IMR-90 (cell line): ENCODE measurements at regions not wholly inside any gene's neighbourhood (a gene's known extent, or its start where the extent isn't known, plus 50 kb on each side); places are given as distances from the start of the nearest gene placed in this dataset.

Source experiments
- ATAC-seq: fragments of 200-7000 bp; cut with Tn5 transposase; 2 replicates; pipeline ENCODE4 v1.9.1; 2020; ENCODE audit warnings: low read depth, mild to moderate bottlenecking, moderate library complexity
- BruUV-seq: library from RNA; stranded (reverse); fragments of 400-500 nt; replicated peaks from 2 replicates; lab custom pipeline; 2021; lab: Mats Ljungman, UMichigan
- CTCF ChIA-PET: fragments of 300-600 bp; formaldehyde crosslinking; extraction: SDS; loops from one replicate; lab custom pipeline; 2021; ENCODE audit warnings: antibody characterized with exemption; lab: Yijun Ruan, JAX
- POLR2A ChIA-PET: fragments of 300-600 bp; sonication (Branson Sonifier 250); formaldehyde crosslinking; loops from one replicate; lab custom pipeline; 2022; ENCODE audit warnings: antibody characterized with exemption; ENCODE audit not compliant: unreplicated experiment; lab: Charles Lee
- DNase-seq: peaks from one replicate; pipeline ENCODE4 v3.0.0; 2013
- H2AFZ ChIP-seq: replicated peaks from 2 replicates; pipeline ENCODE3; 2013; ENCODE audit warnings: low read length, mild to moderate bottlenecking; ENCODE audit not compliant: poor library complexity
- H2AK5ac ChIP-seq: 2 replicates; pipeline ENCODE4 v1.6.1; 2013; ENCODE audit warnings: low read depth, low read length, inconsistent platforms
- H2AK9ac ChIP-seq: replicated peaks from 2 replicates; pipeline ENCODE3; 2013; ENCODE audit warnings: mild to moderate bottlenecking, low read depth, low read length, moderate library complexity; ENCODE audit not compliant: poor library complexity
- H2BK120ac ChIP-seq: 2 replicates; pipeline ENCODE4 v1.6.1; 2013; ENCODE audit warnings: low read depth, low read length, inconsistent platforms
- H2BK15ac ChIP-seq: 3 replicates; pipeline ENCODE4 v1.6.1; 2013; ENCODE audit warnings: low read depth, low read length, inconsistent platforms
- H2BK20ac ChIP-seq: 2 replicates; pipeline ENCODE4 v1.6.1; 2013; ENCODE audit warnings: low read depth, mild to moderate bottlenecking, inconsistent platforms, low read length, moderate library complexity
- H2BK5ac ChIP-seq: 2 replicates; pipeline ENCODE4 v1.6.1; 2013; ENCODE audit warnings: mild to moderate bottlenecking, low read depth, low read length, inconsistent platforms; ENCODE audit not compliant: poor library complexity, severe bottlenecking
- H3K14ac ChIP-seq: replicated peaks from 2 replicates; pipeline ENCODE4 v1.6.1; 2013; ENCODE audit warnings: low read depth, low read length, inconsistent platforms
- H3K18ac ChIP-seq: 2 replicates; pipeline ENCODE4 v1.6.1; 2013; ENCODE audit warnings: low read depth, low read length, control low read depth
- H3K23ac ChIP-seq: 2 replicates; pipeline ENCODE4 v1.6.1; 2013; ENCODE audit warnings: low read depth, low read length, inconsistent platforms
- H3K27ac ChIP-seq: 2 replicates; pipeline ENCODE4 v1.5.1; 2013; ENCODE audit warnings: mild to moderate bottlenecking, control low read depth, low read length; ENCODE audit not compliant: insufficient read depth
- H3K27me3 ChIP-seq: 2 replicates; pipeline ENCODE4 v1.6.1; 2013; ENCODE audit warnings: low read length; ENCODE audit not compliant: control insufficient read depth, insufficient read depth
- H3K36me3 ChIP-seq: 2 replicates; pipeline ENCODE4 v1.6.1; 2013; ENCODE audit warnings: low read length, mixed read lengths; ENCODE audit not compliant: control insufficient read depth, insufficient read depth
- H3K4ac ChIP-seq: 2 replicates; pipeline ENCODE4 v1.6.1; 2013; ENCODE audit warnings: low read depth, low read length, inconsistent platforms
- H3K4me1 ChIP-seq: 2 replicates; pipeline ENCODE4 v1.6.1; 2013; ENCODE audit warnings: low read length, mixed read lengths; ENCODE audit not compliant: control insufficient read depth, insufficient read depth
- H3K4me2 ChIP-seq: 2 replicates; pipeline ENCODE4 v1.6.1; 2013; ENCODE audit warnings: low read depth, mild to moderate bottlenecking, control low read depth, low read length, moderate library complexity
- H3K4me3 ChIP-seq: 2 replicates; pipeline ENCODE4 v1.5.1; 2013; ENCODE audit warnings: low read depth, mild to moderate bottlenecking, control low read depth, low read length, moderate library complexity; ENCODE audit not compliant: insufficient read depth
- H3K56ac ChIP-seq: 2 replicates; pipeline ENCODE4 v1.6.1; 2013; ENCODE audit warnings: low read length, inconsistent platforms; ENCODE audit not compliant: insufficient read depth; ENCODE audit errors: extremely low read depth
- H3K79me1 ChIP-seq, 2 experiments: 2 replicates each; pipeline ENCODE4 v1.6.1; 2013; ENCODE audit warnings: low read length in 2 of 2, inconsistent platforms in 1 of 2, low read depth in 1 of 2
- H3K9ac ChIP-seq: 2 replicates; pipeline ENCODE4 v1.6.1; 2013; ENCODE audit warnings: low read depth, low read length, control low read depth
- H3K9me1 ChIP-seq: 2 replicates; pipeline ENCODE4 v1.6.1; 2013; ENCODE audit warnings: low read length, inconsistent platforms; ENCODE audit not compliant: insufficient read depth
- H3K9me3 ChIP-seq: 2 replicates; pipeline ENCODE4 v1.6.1; 2013; ENCODE audit warnings: low read length; ENCODE audit not compliant: control insufficient read depth, insufficient read depth
- H4K20me1 ChIP-seq: 2 replicates; pipeline ENCODE4 v1.6.1; 2013; ENCODE audit warnings: low read length, inconsistent platforms; ENCODE audit not compliant: insufficient read depth
- H4K5ac ChIP-seq: 2 replicates; pipeline ENCODE4 v1.6.1; 2013; ENCODE audit warnings: mild to moderate bottlenecking, low read depth, low read length, control low read depth
- H4K8ac ChIP-seq, 2 experiments: 2 replicates each; pipeline ENCODE4 v1.6.1; 2013; ENCODE audit warnings: low read depth in 2 of 2, low read length in 2 of 2, control low read depth in 1 of 2, inconsistent platforms in 1 of 2
- H4K91ac ChIP-seq: 2 replicates; pipeline ENCODE4 v1.6.1; 2013; ENCODE audit warnings: low read depth, low read length, inconsistent platforms; ENCODE audit not compliant: insufficient read depth
- BHLHE40 ChIP-seq: fragments of 150-350 bp; IDR thresholded peaks from 2 replicates; pipeline ENCODE4 v1.6.1; 2016; ENCODE audit warnings: mild to moderate bottlenecking, low read depth, low read length
- CEBPB ChIP-seq: IDR thresholded peaks from 2 replicates; pipeline ENCODE4 v1.6.1; 2012; ENCODE audit warnings: low read depth, low read length, improper control_type of control experiment
- CHD1 ChIP-seq: IDR thresholded peaks from 2 replicates; pipeline ENCODE4 v1.6.1; 2012; ENCODE audit warnings: low read depth, low read length, improper control_type of control experiment
- CTCF ChIP-seq: conservative IDR thresholded peaks from 2 replicates; pipeline ENCODE4 v1.5.1; 2012; ENCODE audit warnings: mild to moderate bottlenecking, low read depth, low read length, improper control_type of control experiment
- ELK1 ChIP-seq: fragments of 150-350 bp; IDR thresholded peaks from 2 replicates; pipeline ENCODE4 v1.6.1; 2016; ENCODE audit warnings: low read depth, mild to moderate bottlenecking, low read length, moderate library complexity, borderline replicate concordance
- FOS ChIP-seq: fragments of 150-350 bp; IDR thresholded peaks from 2 replicates; pipeline ENCODE4 v1.6.1; 2016; ENCODE audit warnings: low read depth, low read length
- MAFK ChIP-seq: IDR thresholded peaks from 2 replicates; pipeline ENCODE4 v1.6.1; 2012; ENCODE audit warnings: low read depth, low read length, improper control_type of control experiment
- MAZ ChIP-seq: IDR thresholded peaks from 2 replicates; pipeline ENCODE4 v1.6.1; 2012; ENCODE audit warnings: low read depth, mild to moderate bottlenecking, low read length, improper control_type of control experiment, moderate library complexity, borderline replicate concordance
- MXI1 ChIP-seq: IDR thresholded peaks from 2 replicates; pipeline ENCODE4 v1.6.1; 2012; ENCODE audit warnings: low read depth, mild to moderate bottlenecking, low read length, moderate library complexity, borderline replicate concordance
- NFE2L2 ChIP-seq: fragments of 150-350 bp; IDR thresholded peaks from 2 replicates; pipeline ENCODE4 v1.6.1; 2016; ENCODE audit warnings: low read depth, mild to moderate bottlenecking, low read length
- POLR2A ChIP-seq: IDR thresholded peaks from 2 replicates; pipeline ENCODE4 v1.6.1; 2012; ENCODE audit warnings: mild to moderate bottlenecking, low read depth, low read length
- RAD21 ChIP-seq: IDR thresholded peaks from 2 replicates; pipeline ENCODE4 v1.6.1; 2012; ENCODE audit warnings: low read length, improper control_type of control experiment
- RCOR1 ChIP-seq: IDR thresholded peaks from 2 replicates; pipeline ENCODE4 v1.6.1; 2012; ENCODE audit warnings: mild to moderate bottlenecking, low read length, improper control_type of control experiment; ENCODE audit not compliant: insufficient replicate concordance
- RFX5 ChIP-seq: IDR thresholded peaks from 2 replicates; pipeline ENCODE4 v1.8.0; 2012; ENCODE audit warnings: low read depth, mild to moderate bottlenecking, low read length, moderate library complexity
- SMC3 ChIP-seq: fragments of 150-350 bp; IDR thresholded peaks from 2 replicates; pipeline ENCODE4 v1.6.1; 2016; ENCODE audit warnings: low read depth, mild to moderate bottlenecking, antibody characterized with exemption, low read length, moderate library complexity
- USF2 ChIP-seq: fragments of 150-350 bp; IDR thresholded peaks from 2 replicates; pipeline ENCODE4 v1.6.1; 2017; ENCODE audit warnings: mild to moderate bottlenecking, antibody characterized with exemption, low read length, low read depth
- WGBS, 2 experiments: methylation state at CpG; one replicate each; pipeline versions ENCODE4 v1.1.5 to v1.1.7; 2013; ENCODE audit warnings: missing lambda C conversion rate in 2 of 2; ENCODE audit not compliant: insufficient read length in 1 of 2; ENCODE audit errors: extremely low coverage in 2 of 2; 5-methylcytosine and 5-hydroxymethylcytosine counted together
- dilution Hi-C: fragments of 300-500 bp; cut with HindIII; formaldehyde crosslinking; loops from one replicate; pipeline ENCODE4 v1.14.3; 2018; ENCODE audit warnings: low sequenced_read_pairs; ENCODE audit not compliant: unreplicated experiment
- in situ Hi-C: fragments of 300-500 bp; cut with MboI; formaldehyde crosslinking; loops from 3 replicates; pipeline ENCODE4 v1.14.3; 2019; ENCODE audit warnings: low sequenced_read_pairs, inconsistent platforms, mixed read lengths
- intact Hi-C: fragments of 100-400 bp; cut with micrococcal nuclease; formaldehyde crosslinking; loops from 2 replicates; pipeline ENCODE4 v1.10.0; 2022

- H3K9me3 ChIP-seq = peaks cover 5% of the 10 kb centered on the region; the same call in 1 of the 2 replicates
- no peak overlapping the region for H2BK5ac ChIP-seq
- H3K4ac ChIP-seq = no peak overlapping the region
- no peak overlapping the region for H4K91ac ChIP-seq
- H2BK15ac ChIP-seq = no peak overlapping the region
- no peaks in the 10 kb centered on the region for H4K20me1 ChIP-seq
- H2AFZ ChIP-seq = no peak overlapping the region
- no TSS peak for BruUV-seq
- H3K9me1 ChIP-seq = no peaks in the 10 kb centered on the region
- H2AK5ac ChIP-seq = no peak overlapping the region
- H2AK9ac ChIP-seq = no peak overlapping the region
- no peak overlapping the region for H3K4me2 ChIP-seq
- intact Hi-C loops (no loop called here), dilution Hi-C loops (no loop called here), in situ Hi-C loops (no loop called here)
- DNase-seq = no peak
- H3K4me1 ChIP-seq = no peaks in the 10 kb centered on the region
- no CpG with 5 or more reads among the region's 6 CpGs for WGBS, 2 experiments
- no peak overlapping the region for H4K5ac ChIP-seq
- ChIA-PET CTCF (no interaction called here), POLR2A (no interaction called here)
- H2BK120ac ChIP-seq = no peak overlapping the region
- no peak for TF ChIP-seq CEBPB
- TF ChIP-seq BHLHE40 = no peak
- TF ChIP-seq CTCF = no peak
- TF ChIP-seq MAFK = no peak
- no peak for TF ChIP-seq MXI1
- TF ChIP-seq MAZ = no peak
- no peak for TF ChIP-seq RAD21
- no peak for TF ChIP-seq POLR2A
- no peak for TF ChIP-seq ELK1
- no peak for TF ChIP-seq SMC3
- no peak for TF ChIP-seq FOS
- no peak for TF ChIP-seq RFX5
- TF ChIP-seq USF2 = no peak
- no peak for TF ChIP-seq RCOR1
- TF ChIP-seq NFE2L2 = no peak
- TF ChIP-seq CHD1 = no peak
- H3K23ac ChIP-seq = no peak overlapping the region
- H3K36me3 ChIP-seq = no peaks in the 10 kb centered on the region
- no peak overlapping the region for H3K18ac ChIP-seq
- H3K27ac ChIP-seq = no peak overlapping the region
- no peak overlapping the region for H3K9ac ChIP-seq
- H3K79me1 ChIP-seq = no peaks in the 10 kb centered on the region
- H3K27me3 ChIP-seq = no peaks in the 10 kb centered on the region
- H3K4me3 ChIP-seq = no peak overlapping the region
- H2BK20ac ChIP-seq = no peak overlapping the region
- H4K8ac ChIP-seq = no peak overlapping the region
- no peak overlapping the region for H3K56ac ChIP-seq
- no peak overlapping the region for H3K14ac ChIP-seq
- no peak for ATAC-seq
Observed at GRCh38 chr2:13536941-13537340, 820.2 kb downstream of the TRIB2 start.
